ENCODE measurements at regions not wholly inside any gene's neighbourhood (a gene's known extent, or its start where the extent isn't known, plus 50 kb on each side); places are given as distances from the start of the nearest gene placed in this dataset.
"Not testable (repeated sequence)": the region's sequence is repeated elsewhere in the genome, so short reads cannot be mapped to it uniquely, and the experiment has no call there.

- H3K36me3 Mint-ChIP-seq, result no peaks in the 10 kb centered on the region
- ATAC-seq (no peak), DNase-seq (ENCODE audit: low spot score in 2 of 2) (no peak)
- H3K27ac Mint-ChIP-seq, result no peak overlapping the region
- H3K9me3 Mint-ChIP-seq, result peaks cover 10 to 21% of the 10 kb centered on the region in 2 donors
These were observed 971.7 kb upstream of the COX7C start for GRCh38 chr5:85646036-85646435.

- DNase-seq (ENCODE audit: low spot score in 2 of 2) (no peak), ATAC-seq (no peak)
- Mint-ChIP-seq H3K36me3 (no peaks in the 10 kb centered on the region), H3K9me3 (peaks cover 10 to 21% of the 10 kb centered on the region in 2 donors), H3K27ac (no peak overlapping the region)
These were observed 971.1 kb upstream of the COX7C start for GRCh38 chr5:85646641-85647040.

- DNase-seq (ENCODE audit: low spot score in 2 of 2) (no peak), ATAC-seq (no peak)
- Mint-ChIP-seq H3K9me3 (peaks cover 10 to 21% of the 10 kb centered on the region in 2 donors), H3K27ac (peak overlapping the region in 1 of 2 donors; percentile 26), H3K36me3 (no peaks in the 10 kb centered on the region)
These were observed 970.2 kb upstream of the COX7C start for GRCh38 chr5:85647349-85648127.

- Mint-ChIP-seq H3K36me3 (no peaks in the 10 kb centered on the region), H3K27ac (no peak overlapping the region), H3K9me3 (peaks cover 10 to 21% of the 10 kb centered on the region in 2 donors)
- ATAC-seq, result no peak
- no peak for DNase-seq (ENCODE audit: low spot score in 2 of 2)
These were observed 969.2 kb upstream of the COX7C start for GRCh38 chr5:85648495-85648894.

- Mint-ChIP-seq H3K36me3 (no peaks in the 10 kb centered on the region), H3K27ac (no peak overlapping the region), H3K9me3 (peaks cover 21 to 25% of the 10 kb centered on the region in 2 donors)
- DNase-seq (ENCODE audit: low spot score in 2 of 2) (no peak), ATAC-seq (no peak)
These were observed 966.0 kb upstream of the COX7C start for GRCh38 chr5:85651731-85652130.

- DNase-seq (ENCODE audit: low spot score in 2 of 2); H3K27ac Mint-ChIP-seq; ATAC-seq; H3K36me3 Mint-ChIP-seq: not testable (repeated sequence)
- peaks cover 14 to 15% of the 10 kb centered on the region in 2 donors for H3K9me3 Mint-ChIP-seq
These were observed 963.6 kb upstream of the COX7C start for GRCh38 chr5:85654144-85654543.

GRCh38 chr5:85656050-85656449 lies 961.7 kb upstream of the COX7C start:
- no peak for ATAC-seq
- no peak for DNase-seq (ENCODE audit: low spot score in 2 of 2)
- Mint-ChIP-seq H3K27ac (no peak overlapping the region), H3K36me3 (no peaks in the 10 kb centered on the region), H3K9me3 (peaks cover 7 to 19% of the 10 kb centered on the region in 2 donors)

GRCh38 chr5:85657328-85657727 lies 960.4 kb upstream of the COX7C start:
- ATAC-seq; DNase-seq (ENCODE audit: low spot score in 2 of 2); H3K36me3 Mint-ChIP-seq; H3K27ac Mint-ChIP-seq: not testable (repeated sequence)
- peaks cover 7 to 23% of the 10 kb centered on the region in 2 donors for H3K9me3 Mint-ChIP-seq

- H3K36me3 Mint-ChIP-seq; H3K27ac Mint-ChIP-seq; DNase-seq (ENCODE audit: low spot score in 2 of 2); ATAC-seq: not testable (repeated sequence)
- peaks cover 0 to 15% of the 10 kb centered on the region in 2 donors for H3K9me3 Mint-ChIP-seq
These were observed 954.6 kb upstream of the COX7C start for GRCh38 chr5:85662969-85663707.

GRCh38 chr5:85663708-85664031 lies 954.1 kb upstream of the COX7C start:
- Mint-ChIP-seq H3K9me3 (peaks cover 4 to 19% of the 10 kb centered on the region in 2 donors), H3K36me3 (no peaks in the 10 kb centered on the region), H3K27ac (no peak overlapping the region)
- no peak for ATAC-seq
- no peak for DNase-seq (ENCODE audit: low spot score in 2 of 2)

- Mint-ChIP-seq H3K36me3 (no peaks in the 10 kb centered on the region), H3K9me3 (peaks cover 4 to 15% of the 10 kb centered on the region in 2 donors), H3K27ac (no peak overlapping the region)
- ATAC-seq (no peak), DNase-seq (ENCODE audit: low spot score in 2 of 2) (no peak)
These were observed 947.3 kb upstream of the COX7C start for GRCh38 chr5:85670417-85670816.

- no peak for ATAC-seq
- Mint-ChIP-seq H3K9me3 (peaks cover 4 to 8% of the 10 kb centered on the region in 2 donors), H3K27ac (no peak overlapping the region), H3K36me3 (no peaks in the 10 kb centered on the region)
- DNase-seq (ENCODE audit: low spot score in 2 of 2), result no peak
These were observed 946.3 kb upstream of the COX7C start for GRCh38 chr5:85671223-85671970.

- no peak for DNase-seq (ENCODE audit: low spot score in 2 of 2)
- no peak overlapping the region for H3K27ac Mint-ChIP-seq
- ATAC-seq, result no peak
- H3K9me3 Mint-ChIP-seq, result peaks cover 5 to 7% of the 10 kb centered on the region in 2 donors
- H3K36me3 Mint-ChIP-seq, result no peaks in the 10 kb centered on the region
These were observed 935.9 kb upstream of the COX7C start for GRCh38 chr5:85681871-85682270.

GRCh38 chr5:85684351-85684750 lies 933.4 kb upstream of the COX7C start:
- peaks cover 5 to 7% of the 10 kb centered on the region in 2 donors for H3K9me3 Mint-ChIP-seq
- H3K27ac Mint-ChIP-seq, result no peak overlapping the region
- DNase-seq (ENCODE audit: low spot score in 2 of 2) (no peak), ATAC-seq (no peak)
- no peaks in the 10 kb centered on the region for H3K36me3 Mint-ChIP-seq

GRCh38 chr5:85703296-85703695 lies 914.4 kb upstream of the COX7C start:
- no peak overlapping the region for H3K27ac Mint-ChIP-seq
- H3K9me3 Mint-ChIP-seq, result peaks cover 0 to under 1% of the 10 kb centered on the region in 2 donors
- ATAC-seq (no peak), DNase-seq (ENCODE audit: low spot score in 2 of 2) (no peak)
- H3K36me3 Mint-ChIP-seq, result no peaks in the 10 kb centered on the region

GRCh38 chr5:85709728-85710127 lies 908.0 kb upstream of the COX7C start:
- ATAC-seq, result no peak
- Mint-ChIP-seq H3K9me3 (peaks cover 0 to 7% of the 10 kb centered on the region in 2 donors), H3K27ac (no peak overlapping the region), H3K36me3 (no peaks in the 10 kb centered on the region)
- no peak for DNase-seq (ENCODE audit: low spot score in 2 of 2)

All from activated naive CD4-positive, alpha-beta T cell treated with anti-CD3 and anti-CD28 coated beads, Interleukin-2, amount 50 U/mL, for 72 hours (primary cell).